GM19351 (cell line): ENCODE measurements at regions not wholly inside any gene's neighbourhood (a gene's known extent, or its start where the extent isn't known, plus 50 kb on each side); places are given as distances from the start of the nearest gene placed in this dataset.

Experiments used
- ATAC-seq: cut with Tn5 transposase; IDR thresholded peaks from one replicate; pipeline ENCODE4 v1.9.1; 2021; ENCODE audit warnings: mild to moderate bottlenecking, moderate library complexity; ENCODE audit not compliant: unreplicated experiment

GRCh38 chr9:1462626-1463308 is 412.6 kb downstream of the DMRT2 start:
- ATAC-seq: no peak

DNA sequence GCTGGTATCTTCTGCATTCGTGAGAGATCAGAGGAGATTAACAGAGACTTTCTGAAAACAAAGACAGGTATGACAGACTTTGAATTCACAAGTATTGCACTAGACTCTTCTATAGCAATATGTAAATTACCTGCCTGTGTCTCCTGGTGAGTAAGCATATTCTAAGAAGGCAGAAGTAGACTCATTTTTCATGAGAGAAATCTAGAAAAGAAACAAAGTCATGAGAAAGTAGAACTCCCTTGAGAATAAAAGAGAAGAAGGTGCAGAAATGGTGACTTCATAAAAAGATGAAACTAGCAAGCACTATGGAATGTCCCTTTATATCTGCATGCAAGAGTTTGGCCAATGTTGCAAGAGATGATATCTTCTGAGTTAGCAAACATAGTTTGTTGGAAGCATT is 419.8 kb downstream of the DMRT2 start:
- peak; percentile 95 for ATAC-seq

- no peak for ATAC-seq
These were observed 423.9 kb downstream of the DMRT2 start for GRCh38 chr9:1473956-1474634.

DNA sequence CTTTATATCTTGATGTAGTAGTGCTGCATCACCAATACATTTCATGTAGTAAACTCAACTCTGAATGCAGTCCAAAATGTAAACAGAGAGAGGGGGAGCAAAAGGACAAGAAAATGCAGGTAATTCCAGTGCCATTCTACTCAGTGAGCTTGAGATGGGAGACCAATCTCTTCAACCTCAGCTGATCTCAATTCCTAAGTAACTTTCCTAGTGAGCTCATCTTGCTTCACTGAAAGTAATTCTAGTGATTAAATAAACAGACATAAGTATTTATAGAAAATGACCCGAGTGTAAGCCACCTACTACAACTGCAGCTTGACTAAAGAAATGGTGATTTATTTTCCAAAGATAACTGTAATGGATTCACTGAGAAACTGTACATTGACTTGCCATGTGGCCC is 424.5 kb downstream of the DMRT2 start:
- no peak for ATAC-seq

DNA sequence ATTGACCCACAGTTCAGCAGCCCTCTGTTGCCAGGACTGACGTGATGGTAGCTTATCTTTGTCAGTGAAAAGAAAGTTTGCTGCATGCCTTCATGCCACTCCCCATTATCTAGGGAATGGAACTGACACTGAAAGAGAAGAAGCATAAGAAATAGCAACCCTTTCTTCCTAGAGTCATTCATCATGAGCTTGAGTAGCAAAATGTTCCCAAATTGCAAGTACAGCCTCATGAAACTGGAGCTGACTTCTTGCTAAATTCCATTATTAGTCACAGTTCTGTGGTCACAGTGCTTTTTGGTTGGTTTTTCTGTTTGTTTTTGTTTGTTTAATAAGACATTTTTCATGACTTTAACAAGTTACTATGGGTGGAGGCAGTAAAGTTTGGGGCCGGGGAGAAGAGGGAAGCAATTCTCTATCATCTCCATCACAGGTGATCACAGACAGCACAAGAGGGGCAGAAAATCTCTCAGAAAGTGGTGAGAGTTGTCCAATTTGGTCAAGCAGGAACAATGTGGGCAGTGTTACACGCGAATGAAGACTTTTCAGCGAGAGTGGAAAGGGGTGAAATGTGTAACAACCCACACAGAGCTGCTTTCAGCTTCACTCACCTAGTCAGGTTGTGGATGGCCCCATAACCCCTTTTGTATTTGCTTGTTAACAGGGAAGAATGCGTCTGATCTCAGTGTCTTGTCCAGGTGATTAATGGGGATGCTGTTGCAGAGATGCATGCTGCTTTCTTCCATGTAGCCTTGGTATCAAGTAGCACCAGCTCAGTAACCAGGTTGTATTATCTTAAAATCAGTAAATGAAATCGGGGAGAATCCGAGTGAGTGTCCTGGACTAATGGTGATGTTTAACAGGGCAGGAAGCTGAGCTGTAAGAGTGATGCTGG is 440.4 kb downstream of the DMRT2 start:
- ATAC-seq: peak; percentile 92

- no peak for ATAC-seq
These were observed 442.0 kb downstream of the DMRT2 start for GRCh38 chr9:1492156-1492555.

GRCh38 chr9:1495282-1496030 is 445.3 kb downstream of the DMRT2 start:
- no peak for ATAC-seq

- ATAC-seq: peak; percentile 61
These were observed 455.3 kb downstream of the DMRT2 start for GRCh38 chr9:1505489-1505888.

- no peak for ATAC-seq
These were observed 460.6 kb downstream of the DMRT2 start for GRCh38 chr9:1510712-1511111.

DNA sequence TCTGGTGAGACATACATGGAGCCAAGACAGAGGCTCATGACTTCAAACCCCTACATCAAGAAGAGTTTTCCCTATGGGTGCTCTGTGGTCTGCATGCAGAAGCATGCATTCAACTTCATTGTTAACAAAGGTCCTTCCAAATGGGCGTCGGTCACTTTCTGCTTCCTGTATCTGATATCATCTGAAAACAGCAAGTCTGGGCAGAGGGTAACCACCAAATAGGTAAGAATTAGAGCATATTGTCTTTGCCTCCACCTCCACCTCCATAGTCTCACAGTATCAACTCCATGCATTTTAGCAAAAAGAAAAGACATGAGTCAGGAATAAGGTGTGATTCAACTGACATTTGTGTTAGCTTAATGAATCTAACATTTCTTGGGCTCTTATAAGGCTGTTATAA is 462.9 kb downstream of the DMRT2 start:
- no peak for ATAC-seq

DNA sequence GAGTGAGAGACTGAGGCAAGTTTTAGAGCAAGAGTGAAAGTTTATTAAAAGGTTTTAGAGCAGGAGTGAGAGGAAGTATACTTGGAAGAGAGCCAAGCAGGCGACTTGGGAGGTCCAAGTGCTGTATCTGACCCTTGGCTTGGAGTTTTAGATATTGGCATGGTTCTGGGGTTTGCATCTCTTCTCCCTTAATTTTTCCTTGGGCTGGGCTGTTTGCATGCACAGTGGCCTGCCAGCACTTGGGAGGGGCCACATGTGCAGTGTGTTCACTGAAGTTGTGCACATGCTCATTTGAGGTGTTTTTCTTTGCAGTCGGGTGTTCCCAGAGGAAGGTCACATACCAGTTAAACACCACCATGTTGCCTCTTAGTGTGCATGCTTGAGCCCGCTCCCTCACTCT is 464.1 kb downstream of the DMRT2 start:
- ATAC-seq: no peak

- no peak for ATAC-seq
These were observed 464.7 kb downstream of the DMRT2 start for GRCh38 chr9:1514776-1515363.

DNA sequence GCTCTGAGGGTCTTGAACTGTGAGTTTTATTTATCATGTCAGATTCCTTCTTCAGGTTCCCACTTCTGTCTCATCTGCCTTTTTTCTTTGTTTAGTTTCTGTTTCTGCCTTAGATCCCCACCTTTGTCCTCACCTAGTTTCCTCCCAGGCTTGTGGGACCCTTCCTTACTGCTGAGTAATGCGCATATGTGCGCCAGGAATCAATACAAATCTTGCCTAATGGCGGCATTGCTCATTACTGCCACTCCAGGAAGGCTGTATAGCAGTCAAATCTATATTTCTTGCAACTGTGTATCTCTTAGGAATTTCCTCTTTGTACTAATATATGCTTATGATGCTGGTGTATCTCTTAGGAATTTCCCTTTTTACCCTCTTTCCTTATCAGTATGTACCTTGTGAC is 465.4 kb downstream of the DMRT2 start:
- ATAC-seq: no peak

GRCh38 chr9:1521547-1521946 is 471.4 kb downstream of the DMRT2 start:
- no peak for ATAC-seq

- peak; percentile 83 for ATAC-seq
These were observed 472.1 kb downstream of the DMRT2 start for GRCh38 chr9:1522219-1522767.

GRCh38 chr9:1528456-1528855 is 478.3 kb downstream of the DMRT2 start:
- ATAC-seq: no peak

- ATAC-seq: no peak
These were observed 480.5 kb downstream of the DMRT2 start for GRCh38 chr9:1530696-1531095.

GRCh38 chr9:1531424-1531823 is 481.3 kb downstream of the DMRT2 start:
- ATAC-seq: no peak

- ATAC-seq: no peak
These were observed 482.0 kb downstream of the DMRT2 start for GRCh38 chr9:1532171-1532570.

DNA sequence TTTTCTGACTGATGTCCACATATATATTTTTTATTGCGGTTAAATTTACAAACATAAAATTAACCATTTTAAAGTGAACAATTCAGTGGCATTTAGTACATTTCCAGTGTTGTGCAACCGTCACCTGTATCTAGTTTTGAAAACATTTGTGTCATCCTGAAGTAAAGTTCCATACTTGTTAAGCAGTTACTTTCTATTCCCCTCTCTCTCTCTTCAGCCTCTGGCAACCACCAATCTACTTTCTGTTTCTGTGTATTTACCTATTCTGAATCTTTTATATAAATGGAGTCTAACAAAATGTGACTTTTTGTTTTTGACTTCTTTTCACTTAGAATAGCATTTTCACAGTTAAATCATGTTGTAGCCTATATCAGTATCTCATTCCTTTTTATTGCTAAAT is 480.1 kb upstream of the SMARCA2 start:
- ATAC-seq: peak; percentile 49
